ENCODE measurements at regions not wholly inside any gene's neighbourhood (a gene's known extent, or its start where the extent isn't known, plus 50 kb on each side); places are given as distances from the start of the nearest gene placed in this dataset.

- intact Hi-C loops (cut with micrococcal nuclease; ENCODE audit: unreplicated experiment): no loop called here
- BruUV-seq (replicated peaks): no TSS peak
- CTCF ChIA-PET: interaction anchor here (1.1 kb wide), 1 partner anchor 12 kb away, joined by 4 read pairs; no protein-coding TSS in a partner anchor
- TF ChIP-seq, protein P1, sequence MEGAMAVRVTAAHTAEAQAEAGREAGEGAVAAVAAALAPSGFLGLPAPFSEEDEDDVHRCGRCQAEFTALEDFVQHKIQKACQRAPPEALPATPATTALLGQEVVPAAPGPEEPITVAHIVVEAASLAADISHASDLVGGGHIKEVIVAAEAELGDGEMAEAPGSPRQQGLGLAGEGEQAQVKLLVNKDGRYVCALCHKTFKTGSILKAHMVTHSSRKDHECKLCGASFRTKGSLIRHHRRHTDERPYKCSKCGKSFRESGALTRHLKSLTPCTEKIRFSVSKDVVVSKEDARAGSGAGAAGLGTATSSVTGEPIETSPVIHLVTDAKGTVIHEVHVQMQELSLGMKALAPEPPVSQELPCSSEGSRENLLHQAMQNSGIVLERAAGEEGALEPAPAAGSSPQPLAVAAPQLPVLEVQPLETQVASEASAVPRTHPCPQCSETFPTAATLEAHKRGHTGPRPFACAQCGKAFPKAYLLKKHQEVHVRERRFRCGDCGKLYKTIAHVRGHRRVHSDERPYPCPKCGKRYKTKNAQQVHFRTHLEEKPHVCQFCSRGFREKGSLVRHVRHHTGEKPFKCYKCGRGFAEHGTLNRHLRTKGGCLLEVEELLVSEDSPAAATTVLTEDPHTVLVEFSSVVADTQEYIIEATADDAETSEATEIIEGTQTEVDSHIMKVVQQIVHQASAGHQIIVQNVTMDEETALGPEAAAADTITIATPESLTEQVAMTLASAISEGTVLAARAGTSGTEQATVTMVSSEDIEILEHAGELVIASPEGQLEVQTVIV (IDR thresholded peaks at IDR 0.05; ENCODE audit: borderline replicate concordance, partially characterized antibody): no peak
- no peak for TF ChIP-seq BHLHE40 (IDR thresholded peaks at IDR 0.05; ENCODE audit: borderline replicate concordance in 1 of 2, low read depth in 2 of 2, low read length in 1 of 2)
- no peak for TF ChIP-seq GATAD2B (conservative IDR thresholded peaks at IDR 0.05; ENCODE audit: low read depth)
- no peak for TF ChIP-seq BCL11A (IDR thresholded peaks at IDR 0.05; ENCODE audit: low read depth, low read length)
- no peak for TF ChIP-seq ELK1 (IDR thresholded peaks at IDR 0.05; ENCODE audit: low read depth, low read length)
- no peak for TF ChIP-seq IRF5 (IDR thresholded peaks at IDR 0.05; ENCODE audit: borderline replicate concordance)
- no peak for TF ChIP-seq ZBED1 (IDR thresholded peaks at IDR 0.05; ENCODE audit: borderline replicate concordance)
- TF ChIP-seq, protein P2, sequence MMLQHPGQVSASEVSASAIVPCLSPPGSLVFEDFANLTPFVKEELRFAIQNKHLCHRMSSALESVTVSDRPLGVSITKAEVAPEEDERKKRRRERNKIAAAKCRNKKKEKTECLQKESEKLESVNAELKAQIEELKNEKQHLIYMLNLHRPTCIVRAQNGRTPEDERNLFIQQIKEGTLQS (IDR thresholded peaks at IDR 0.05; ENCODE audit: borderline replicate concordance, extremely low read depth, low read depth, low read length): no peak
- no peak for TF ChIP-seq ESRRA (IDR thresholded peaks at IDR 0.05; ENCODE audit: low read length)
- no peak for TF ChIP-seq RELB (IDR thresholded peaks at IDR 0.05; ENCODE audit: low read depth)
- TF ChIP-seq LARP7 (IDR thresholded peaks at IDR 0.05): no peak
- TF ChIP-seq TAF1 (IDR thresholded peaks at IDR 0.05; ENCODE audit: borderline replicate concordance, low read depth, low read length): no peak
- no peak for TF ChIP-seq CEBPB (IDR thresholded peaks at IDR 0.05; ENCODE audit: borderline replicate concordance in 1 of 2, low read depth in 2 of 2, low read length in 2 of 2)
- TF ChIP-seq YY1 (IDR thresholded peaks at IDR 0.05; ENCODE audit: low read depth, low read length): no peak
- TF ChIP-seq, protein P3, sequence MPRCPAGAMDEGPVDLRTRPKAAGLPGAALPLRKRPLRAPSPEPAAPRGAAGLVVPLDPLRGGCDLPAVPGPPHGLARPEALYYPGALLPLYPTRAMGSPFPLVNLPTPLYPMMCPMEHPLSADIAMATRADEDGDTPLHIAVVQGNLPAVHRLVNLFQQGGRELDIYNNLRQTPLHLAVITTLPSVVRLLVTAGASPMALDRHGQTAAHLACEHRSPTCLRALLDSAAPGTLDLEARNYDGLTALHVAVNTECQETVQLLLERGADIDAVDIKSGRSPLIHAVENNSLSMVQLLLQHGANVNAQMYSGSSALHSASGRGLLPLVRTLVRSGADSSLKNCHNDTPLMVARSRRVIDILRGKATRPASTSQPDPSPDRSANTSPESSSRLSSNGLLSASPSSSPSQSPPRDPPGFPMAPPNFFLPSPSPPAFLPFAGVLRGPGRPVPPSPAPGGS (IDR thresholded peaks at IDR 0.05; ENCODE audit: borderline replicate concordance, insufficient read depth, low read depth, low read length, poor library complexity, severe bottlenecking): no peak
- TF ChIP-seq HDGF (IDR thresholded peaks at IDR 0.05): no peak
- no peaks in the 10 kb centered on the region for H3K36me3 ChIP-seq (ENCODE audit: control insufficient read depth in 2 of 2, insufficient read depth in 2 of 2, low read length in 1 of 2)
- H3K27ac ChIP-seq (ENCODE audit: control insufficient read depth, insufficient read depth): no peak overlapping the region
- no peaks in the 10 kb centered on the region for H3K79me2 ChIP-seq (ENCODE audit: control insufficient read depth, insufficient read depth, low read length)
- ATAC-seq (no peak), FAIRE-seq (no peak), DNase-seq (ENCODE audit: low read depth, low spot score) (no peak)
- H3K9ac ChIP-seq (ENCODE audit: control insufficient read depth, insufficient read depth, low read length): no peak overlapping the region
- in situ Hi-C loops (cut with MboI): no loop called here
- no peak overlapping the region for H3K4me2 ChIP-seq (ENCODE audit: control insufficient read depth, insufficient read depth)
- H3K4me1 ChIP-seq (ENCODE audit: control insufficient read depth, insufficient read depth, low read length): no peaks in the 10 kb centered on the region
- POLR2A ChIA-PET: no interaction called here
- RAD21 ChIA-PET (ENCODE audit: unreplicated experiment): no interaction called here
- no peaks in the 10 kb centered on the region for H4K20me1 ChIP-seq (ENCODE audit: control insufficient read depth, insufficient read depth)
- H3K9me3 ChIP-seq (replicated peaks; ENCODE audit: control insufficient read depth, insufficient read depth, low read length): no peaks in the 10 kb centered on the region
- no peak overlapping the region for H3K4me3 ChIP-seq
- H2AFZ ChIP-seq (ENCODE audit: control insufficient read depth, low read depth, low read length): no peak overlapping the region
- no peaks in the 10 kb centered on the region for H3K27me3 ChIP-seq (replicated peaks in 1 of 2; ENCODE audit: control insufficient read depth in 2 of 2, insufficient read depth in 2 of 2, low read length in 1 of 2)
- SMC1A ChIA-PET (ENCODE audit: uncharacterized antibody, unreplicated experiment): interaction anchor here (1.1 to 2.7 kb wide), 2 partner anchors 10 to 28 kb away, joined by 3 to 7 read pairs; no protein-coding TSS in a partner anchor
- 0% methylated on average over 1 of the region's 1 CpG for WGBS (ENCODE audit: insufficient coverage, insufficient replicate concordance, low lambda C conversion rate, missing lambda C conversion rate)
These were observed 339.0 kb downstream of the PLPP3 start for GRCh38 chr1:56240400-56240799.
